Epidermal melanocyte (primary cell): ENCODE measurements at regions not wholly inside any gene's neighbourhood (a gene's known extent, or its start where the extent isn't known, plus 50 kb on each side); places are given as distances from the start of the nearest gene placed in this dataset.
"Not testable (repeated sequence)": the region's sequence is repeated elsewhere in the genome, so short reads cannot be mapped to it uniquely, and the experiment has no call there.

ENCODE experiments used
- DNase-seq: peaks from one replicate; pipeline ENCODE4 v3.0.0; 2011; ENCODE audit warnings: low spot score; ENCODE audit not compliant: insufficient read length

- DNase-seq, result no peak
Measured at GRCh38 chr3:132987396-132987795, 50.8 kb upstream of the TMEM108 start.

DNA sequence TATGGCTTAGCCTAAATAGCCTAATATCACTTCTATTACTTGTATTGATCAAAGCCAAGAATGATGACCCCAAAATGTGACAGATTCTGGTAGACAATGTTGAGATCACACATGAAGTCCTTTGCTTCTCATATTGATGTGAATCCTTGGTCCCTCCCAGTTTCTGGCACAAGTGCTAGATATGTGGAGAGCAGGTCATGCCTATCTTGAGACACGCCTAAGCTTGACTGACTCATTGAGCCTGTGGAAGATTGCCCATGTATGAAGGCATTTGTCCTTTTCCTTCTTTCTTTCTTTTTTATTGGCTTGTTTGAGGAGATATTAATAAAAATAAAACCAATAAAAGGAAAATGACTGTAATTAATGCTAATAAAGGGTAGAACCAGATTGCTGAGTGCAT lies 54.0 kb upstream of the TMEM108 start:
- no peak for DNase-seq

DNA sequence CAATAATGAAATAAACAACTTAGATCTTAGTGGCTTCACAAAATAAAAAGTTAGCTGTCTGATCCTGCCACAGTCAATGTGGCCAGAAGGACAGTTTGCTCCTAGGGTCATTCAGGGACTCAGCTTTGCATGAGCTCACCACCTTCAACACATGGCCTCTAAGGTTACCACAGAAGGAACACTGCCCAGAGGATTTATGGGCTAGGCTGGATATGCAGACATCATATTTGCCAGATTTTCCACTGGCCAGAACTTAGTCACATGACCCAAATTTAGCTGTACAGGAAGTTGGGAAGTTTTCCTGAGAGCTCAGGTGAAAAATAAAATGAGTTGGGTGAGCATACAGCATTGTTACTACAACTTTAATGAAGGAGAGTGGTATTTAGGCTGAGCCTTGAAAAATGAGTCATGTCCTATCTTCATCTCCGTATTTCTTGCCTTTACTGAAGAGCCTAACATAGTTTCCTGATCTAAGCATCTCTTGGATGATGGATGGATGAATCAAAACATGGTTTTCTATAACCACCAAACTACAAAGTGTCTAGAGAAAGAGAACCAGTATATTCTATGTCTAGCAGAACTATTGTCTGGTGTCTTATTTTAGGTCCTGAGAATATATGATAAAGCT lies 54.9 kb upstream of the TMEM108 start:
- no peak for DNase-seq

DNA sequence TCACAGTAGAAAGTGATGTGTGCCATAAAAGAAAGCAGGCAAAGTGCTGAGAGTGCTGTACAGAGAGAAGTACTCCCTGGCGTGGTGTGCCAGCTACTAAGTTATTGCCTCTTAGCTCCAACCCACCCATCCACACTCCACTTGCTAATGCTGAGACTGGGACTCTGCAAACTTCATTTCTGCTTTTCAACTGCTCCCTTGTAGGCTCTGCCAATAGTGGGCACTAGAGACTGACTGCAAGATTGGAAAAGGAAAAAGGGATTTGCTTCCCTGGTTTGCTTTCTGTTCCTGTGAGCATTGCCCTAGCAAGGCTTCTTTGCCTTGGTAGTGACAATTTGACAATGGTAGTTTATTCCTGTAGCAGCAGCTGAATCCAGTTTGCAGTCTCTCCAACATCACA lies 56.5 kb upstream of the TMEM108 start:
- DNase-seq, result no peak

GRCh38 chr3:132980102-132980501 lies 58.1 kb upstream of the TMEM108 start:
- no peak for DNase-seq

- no peak for DNase-seq
Measured at GRCh38 chr3:132979606-132980005, 58.6 kb upstream of the TMEM108 start.

DNA sequence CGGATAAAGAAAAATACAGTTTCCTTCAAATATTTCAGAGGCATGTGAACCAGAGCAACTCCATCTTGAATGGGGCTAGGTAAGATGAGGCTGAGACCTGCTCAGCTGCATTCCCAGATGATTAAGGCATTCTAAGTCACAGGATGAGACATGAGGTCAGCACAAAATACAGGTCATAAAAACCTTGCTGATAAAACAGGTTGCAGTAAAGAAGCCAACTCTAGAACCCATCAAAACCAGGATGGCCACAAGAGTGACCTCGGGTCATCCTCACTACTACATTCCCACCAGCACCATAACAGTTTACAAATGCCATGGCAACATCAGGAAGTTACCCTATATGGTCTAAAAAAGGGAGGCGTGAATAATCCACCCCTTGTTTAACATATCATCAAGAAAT lies 59.2 kb upstream of the TMEM108 start:
- DNase-seq, result not testable (repeated sequence)

DNA sequence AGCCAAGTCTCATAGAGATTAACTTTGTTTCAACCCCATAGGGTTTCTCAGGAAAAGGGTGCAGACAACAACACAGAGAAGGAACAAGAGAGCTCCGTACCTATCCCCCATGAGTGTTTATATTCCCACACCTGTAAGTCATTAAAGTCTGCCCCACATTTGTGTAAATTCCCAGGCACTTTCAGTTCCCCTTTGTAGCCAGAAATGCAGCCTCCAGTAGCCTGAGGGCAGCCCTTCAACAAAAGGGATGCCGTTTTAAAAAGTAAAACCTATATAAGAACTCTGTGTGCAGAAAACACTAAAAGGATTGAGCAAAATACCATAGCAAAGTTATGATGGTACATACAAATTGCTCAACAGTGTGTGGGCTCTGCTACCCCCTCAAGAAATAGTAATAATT lies 59.7 kb upstream of the TMEM108 start:
- DNase-seq, result no peak

GRCh38 chr3:132974097-132974496 lies 64.1 kb upstream of the TMEM108 start:
- no peak for DNase-seq

- DNase-seq, result no peak
Measured at GRCh38 chr3:132973441-132973840, 64.8 kb upstream of the TMEM108 start.

- DNase-seq, result no peak
Measured at GRCh38 chr3:132972333-132972732, 65.9 kb upstream of the TMEM108 start.

DNA sequence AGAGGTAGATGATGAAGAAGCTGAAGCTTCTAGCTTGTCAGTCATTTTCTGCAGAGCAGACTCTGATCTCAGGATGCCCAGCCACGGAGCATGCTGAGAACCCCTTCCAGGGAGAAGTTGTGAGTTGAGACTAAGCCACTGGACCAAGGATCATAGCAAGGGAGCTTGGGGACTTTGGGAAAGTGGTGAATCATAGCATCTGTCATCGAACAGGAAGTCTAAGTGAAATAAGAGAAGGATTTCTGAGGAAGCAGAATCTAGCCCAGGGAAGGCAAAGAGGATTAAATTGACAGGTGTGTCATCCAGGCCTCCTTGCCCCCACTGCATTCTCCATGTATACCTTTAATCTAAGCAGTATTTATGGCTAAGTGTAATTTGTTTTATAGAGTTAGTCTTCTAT lies 71.8 kb upstream of the TMEM108 start:
- no peak for DNase-seq

GRCh38 chr3:132964266-132964665 lies 73.9 kb upstream of the TMEM108 start:
- no peak for DNase-seq

DNA sequence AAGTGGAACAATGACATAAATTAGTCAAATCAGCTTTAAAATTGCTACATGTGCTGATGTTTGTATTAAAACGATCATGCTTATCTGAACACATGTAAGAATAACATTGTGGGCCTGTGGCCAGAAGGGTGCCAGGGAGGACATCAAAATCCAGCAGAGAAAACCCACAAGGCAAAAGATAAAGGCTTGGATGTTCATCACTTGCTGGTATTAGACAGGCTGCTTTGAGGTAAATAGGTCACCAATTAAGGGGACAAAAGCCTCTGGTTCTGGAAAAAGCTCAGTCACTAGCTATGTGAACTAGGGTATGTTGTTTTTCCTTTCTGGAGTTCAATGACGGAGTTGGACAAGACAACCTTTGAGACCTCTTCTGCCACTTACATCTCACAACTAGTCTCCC lies 74.4 kb upstream of the TMEM108 start:
- no peak for DNase-seq

DNA sequence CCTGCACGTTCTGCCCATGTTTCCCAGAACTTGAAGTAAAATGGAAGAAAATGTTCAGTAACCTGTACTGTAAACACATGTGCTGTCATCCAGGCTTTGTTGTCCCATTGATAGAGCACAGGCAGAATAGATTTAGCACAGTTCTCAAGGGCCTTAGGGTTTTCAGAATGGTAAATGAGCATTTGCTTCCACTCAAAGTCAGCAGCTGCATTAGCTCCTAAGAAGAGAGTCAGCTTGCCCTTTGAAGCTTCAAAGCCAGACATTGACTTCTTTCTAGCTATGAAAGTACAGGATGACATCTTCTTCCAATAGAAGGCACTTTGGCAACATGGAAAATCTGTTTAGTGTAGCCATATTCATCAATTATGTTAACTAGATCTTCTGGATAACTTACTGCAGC lies 76.2 kb upstream of the TMEM108 start:
- no peak for DNase-seq

GRCh38 chr3:132953683-132954082 lies 84.5 kb upstream of the TMEM108 start:
- DNase-seq, result no peak

DNA sequence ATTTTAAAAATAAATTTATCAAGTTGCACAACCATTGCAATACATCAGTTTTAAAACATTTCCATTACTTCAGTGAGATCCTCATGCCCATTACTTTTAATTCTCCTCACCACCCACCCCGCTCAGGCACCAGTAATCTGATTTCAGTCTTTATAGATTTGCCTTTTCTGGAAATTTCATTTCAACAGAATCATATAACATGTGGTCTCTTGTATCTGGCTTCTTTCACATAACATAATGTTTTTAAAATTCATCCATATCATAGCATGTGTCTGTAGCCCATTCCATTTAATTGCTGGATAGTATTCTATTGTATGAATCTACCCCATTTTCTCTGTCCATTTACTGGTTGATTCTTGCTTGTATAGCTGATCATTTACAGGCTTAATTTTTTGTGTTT lies 110.3 kb upstream of the TMEM108 start:
- DNase-seq, result no peak

DNA sequence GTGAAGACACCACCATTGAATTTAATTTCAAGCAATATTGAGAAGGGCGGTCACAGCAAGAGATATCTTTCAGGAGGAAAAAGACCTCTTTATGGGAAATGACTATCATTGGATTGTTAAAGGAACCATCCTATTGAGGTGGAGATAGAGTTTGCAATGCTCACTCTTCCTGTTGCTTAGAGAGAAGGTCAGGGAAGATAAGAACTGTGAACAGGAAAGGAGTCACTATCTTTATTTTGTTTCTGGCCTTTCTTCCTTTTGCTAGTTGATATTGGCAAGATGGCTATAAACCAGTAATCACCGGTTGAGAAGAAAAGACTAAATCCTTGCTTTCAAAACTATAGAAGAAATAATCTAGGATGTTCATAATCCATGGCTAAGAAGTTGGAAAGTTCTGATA lies 112.1 kb upstream of the TMEM108 start:
- no peak for DNase-seq

- no peak for DNase-seq
Measured at GRCh38 chr3:132925256-132925930, 112.8 kb upstream of the TMEM108 start.

GRCh38 chr3:132916096-132916495 lies 122.1 kb upstream of the TMEM108 start:
- DNase-seq, result no peak

DNA sequence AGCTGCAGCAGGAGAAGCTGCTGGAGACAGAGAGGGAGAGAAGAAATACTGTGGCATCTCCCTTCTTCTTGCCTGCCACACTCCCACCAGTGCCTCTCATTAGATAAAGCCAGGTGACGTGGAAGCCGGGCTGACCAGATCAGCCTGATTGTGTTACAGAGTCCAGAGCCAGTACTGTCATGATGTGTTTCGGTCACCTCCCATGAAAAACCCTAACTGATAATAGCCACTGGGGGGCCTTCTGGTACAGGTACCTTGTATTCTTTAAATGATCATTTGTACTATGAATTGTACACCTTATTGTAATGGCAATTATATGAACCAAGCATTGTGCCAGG lies 125.8 kb upstream of the TMEM108 start:
- no peak for DNase-seq

DNA sequence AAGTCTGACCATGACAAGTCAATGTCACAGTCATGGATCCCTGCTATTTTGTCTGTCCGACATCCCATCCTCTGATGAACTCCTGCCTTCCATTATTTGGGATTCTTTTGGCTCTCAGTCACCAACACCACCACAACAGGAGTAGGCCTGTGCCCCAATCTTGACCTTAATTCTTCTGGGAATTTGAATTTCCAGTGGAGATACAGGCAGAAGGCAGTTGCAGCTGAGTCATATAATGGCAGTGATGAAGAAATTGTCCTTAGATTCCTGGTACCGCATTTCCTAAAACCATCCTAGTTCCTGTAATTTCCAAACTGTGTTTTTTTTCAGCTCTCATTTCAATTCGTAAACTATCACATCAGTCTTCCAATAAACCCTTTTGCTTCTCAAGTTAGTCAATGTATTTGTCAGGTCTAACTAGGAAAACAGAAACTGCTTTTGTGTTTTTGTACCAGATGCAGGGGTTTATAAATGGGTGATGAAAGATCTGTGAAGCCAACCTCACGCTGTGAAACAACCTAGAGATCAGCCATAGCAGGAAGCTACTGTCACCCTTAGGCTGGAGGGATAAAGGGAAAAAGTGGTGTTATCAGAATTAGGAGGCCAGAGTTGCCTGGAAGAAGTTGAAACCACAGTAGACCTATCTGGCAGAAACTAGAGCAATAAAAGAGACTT lies 126.3 kb upstream of the TMEM108 start:
- DNase-seq, result no peak

DNA sequence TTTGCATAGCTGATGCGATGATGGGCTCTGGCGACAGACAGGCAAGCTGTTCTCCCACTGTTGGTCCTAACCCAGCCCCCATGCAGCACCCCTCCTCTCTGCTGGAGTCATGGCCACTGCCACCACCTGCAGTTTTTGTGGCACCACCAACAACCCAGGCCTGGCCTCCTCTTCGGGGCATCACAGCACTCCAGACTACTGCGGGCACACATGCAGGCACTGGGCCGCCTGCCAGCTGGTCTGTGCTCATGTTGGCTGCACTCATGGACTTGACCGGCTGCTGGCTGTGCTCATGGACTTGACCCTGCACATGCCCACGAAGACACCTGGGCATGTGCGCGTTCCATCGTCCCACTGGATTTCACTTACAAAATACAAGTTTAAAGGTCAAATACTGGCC lies 130.9 kb upstream of the TMEM108 start:
- no peak for DNase-seq
